K562 (cell line): ENCODE measurements at regions not wholly inside any gene's neighbourhood (a gene's known extent, or its start where the extent isn't known, plus 50 kb on each side); places are given as distances from the start of the nearest gene placed in this dataset.

ENCODE experiments used
- ATAC-seq: fragments of 200-7000 bp; cut with Tn5 transposase; 3 replicates; pipeline ENCODE4 v1.9.1; 2020; ENCODE audit warnings: moderate library complexity
- BruUV-seq: library from RNA; stranded (reverse); fragments of 400-500 nt; replicated peaks from 2 replicates; lab custom pipeline; 2021; lab: Mats Ljungman, UMichigan
- CTCF ChIA-PET: fragments of 300-600 bp; formaldehyde crosslinking; extraction: SDS; loops from one replicate; lab custom pipeline; 2021; ENCODE audit warnings: low intra/inter-chr PET ratio; lab: Yijun Ruan, JAX
- POLR2A ChIA-PET: fragments of 300-600, 350-650 bp; sonication (Branson Sonifier 250); formaldehyde crosslinking; extraction: SDS; loops from one replicate; lab custom pipeline; 2021; ENCODE audit warnings: antibody characterized with exemption, inconsistent platforms; lab: Yijun Ruan, JAX
- DNase-seq, 4 experiments: peaks; one replicate each; pipeline versions ENCODE4 v3.0.0 to v3.0.0-alpha.2; 2011 to 2018; ENCODE audit warnings: low spot score in 3 of 4, mixed read lengths in 3 of 4; ENCODE audit errors: extremely low read depth in 1 of 4
- FAIRE-seq: peaks from 2 replicates; lab custom pipeline; 2011; peaks lifted over from hg19 to GRCh38; lab: Jason Lieb, UNC
- H2AFZ ChIP-seq: 2 replicates; pipeline ENCODE4 v1.6.0; 2011; ENCODE audit warnings: low read depth, low read length, control low read depth, inconsistent platforms
- H3K27ac ChIP-seq: fragments of 200-600 bp; 3 replicates; pipeline ENCODE4 v1.8.0; 2011; ENCODE audit warnings: low read depth, mild to moderate bottlenecking, control low read depth, inconsistent platforms, low read length, moderate library complexity, mixed read lengths; ENCODE audit errors: extremely low read depth
- H3K27me3 ChIP-seq, 2 experiments: fragments of 300-600 bp in 1 of 2; 2 replicates in 1 of 2; 3 replicates in 1 of 2; pipeline versions ENCODE4 v1.6.0 to v1.8.0; 2011; ENCODE audit warnings: inconsistent platforms in 2 of 2, low read length in 2 of 2, mild to moderate bottlenecking in 1 of 2, mixed read lengths in 1 of 2, moderate library complexity in 1 of 2; ENCODE audit not compliant: control insufficient read depth in 2 of 2, insufficient read depth in 2 of 2
- H3K36me3 ChIP-seq: fragments of 300-600 bp; 3 replicates; pipeline ENCODE4 v1.8.0; 2011; ENCODE audit warnings: mild to moderate bottlenecking, low read length, inconsistent platforms; ENCODE audit not compliant: control insufficient read depth, insufficient read depth
- H3K4me1 ChIP-seq, 2 experiments: fragments of 200-600 bp in 1 of 2; replicated peaks in 1 of 2; 2 replicates in 1 of 2; 3 replicates in 1 of 2; pipeline versions ENCODE4 v1.5.1 to v1.8.0; 2011; ENCODE audit warnings: inconsistent platforms in 2 of 2, low read length in 2 of 2, mild to moderate bottlenecking in 1 of 2, mixed read lengths in 1 of 2, moderate library complexity in 1 of 2; ENCODE audit not compliant: control insufficient read depth in 2 of 2, insufficient read depth in 2 of 2
- H3K4me2 ChIP-seq: 2 replicates; pipeline ENCODE4 v1.6.1; 2011; ENCODE audit warnings: low read length, control low read depth, inconsistent platforms, mixed read lengths; ENCODE audit not compliant: insufficient read depth
- H3K4me3 ChIP-seq: fragments of 200-600 bp; sonication (generic), shearing (Covaris generic); 2 replicates; pipeline ENCODE4 v1.5.1; 2016; ENCODE audit warnings: control low read depth, inconsistent platforms
- H3K79me2 ChIP-seq: fragments of 200-600 bp; 3 replicates; pipeline ENCODE4 v1.8.0; 2011; ENCODE audit warnings: low read length, inconsistent platforms; ENCODE audit not compliant: control insufficient read depth, insufficient read depth
- H3K9ac ChIP-seq, 2 experiments: 2 replicates each; pipeline versions ENCODE4 v1.6.0 to v1.6.1; 2011; ENCODE audit warnings: low read depth in 2 of 2, low read length in 2 of 2, control low read depth in 1 of 2, inconsistent platforms in 1 of 2, mild to moderate bottlenecking in 1 of 2, mixed read lengths in 1 of 2; ENCODE audit not compliant: insufficient read depth in 1 of 2
- H3K9me1 ChIP-seq: one replicate; pipeline ENCODE4 v1.6.0; 2011; ENCODE audit warnings: inconsistent platforms, mild to moderate bottlenecking, low read length, moderate library complexity; ENCODE audit not compliant: control insufficient read depth, insufficient read depth
- H3K9me3 ChIP-seq: replicated peaks from 2 replicates; pipeline ENCODE4 v1.5.1; 2011; ENCODE audit warnings: low read depth, low read length, inconsistent platforms; ENCODE audit not compliant: control insufficient read depth, insufficient read depth
- H4K20me1 ChIP-seq: replicated peaks from 2 replicates; pipeline ENCODE4 v1.6.1; 2011; ENCODE audit warnings: low read length, inconsistent platforms, mixed read lengths; ENCODE audit not compliant: control insufficient read depth, insufficient read depth
- FOXJ3 ChIP-seq: sonication (generic); formaldehyde crosslinking; IDR thresholded peaks from 2 replicates; pipeline ENCODE4 v1.4.0; 2020; ENCODE audit warnings: mild to moderate bottlenecking, missing genetic modification reagents
- KHSRP ChIP-seq: fragments of 450-650 bp; IDR thresholded peaks from 2 replicates; pipeline ENCODE4 v1.6.1; 2017
- NCOR1 ChIP-seq: fragments of 450-650 bp; IDR thresholded peaks from 2 replicates; pipeline ENCODE4 v1.6.1; 2016; ENCODE audit warnings: mild to moderate bottlenecking, moderate library complexity
- NR4A1 ChIP-seq, 2 experiments: fragments of 250-450 bp in 1 of 2; fragments of 450-650 bp in 1 of 2; sonication (Bioruptor Pico) in 1 of 2; IDR thresholded peaks; 2 replicates each; pipeline versions ENCODE4 v1.4.0 to v1.6.1; 2016 to 2020; ENCODE audit warnings: mild to moderate bottlenecking in 2 of 2, missing compliant biosample characterization in 1 of 2, missing genetic modification characterization in 1 of 2, moderate library complexity in 1 of 2
- U2AF1 ChIP-seq: fragments of 200-400 bp; formaldehyde crosslinking; optimal IDR thresholded peaks from 2 replicates; pipeline ENCODE3; 2017; ENCODE audit warnings: mild to moderate bottlenecking, low read depth, low read length, moderate library complexity
- ZBTB34 ChIP-seq: fragments of 250-450 bp; sonication (Bioruptor Pico); IDR thresholded peaks from 2 replicates; pipeline ENCODE4 v1.8.0; 2021; ENCODE audit warnings: mild to moderate bottlenecking, moderate library complexity
- ZNF707 ChIP-seq: fragments of 250-450 bp; sonication (Bioruptor Pico); conservative IDR thresholded peaks from 2 replicates; pipeline ENCODE4 v1.8.0; 2022; ENCODE audit warnings: inconsistent platforms, mild to moderate bottlenecking, moderate library complexity
- ZNF717 ChIP-seq: fragments of 250-450 bp; sonication (Bioruptor Pico); IDR thresholded peaks from 2 replicates; pipeline ENCODE4 v1.5.0; 2021
- WGBS: fragments of 100-300 bp; shearing (Covaris generic); methylation state at CpG from one replicate; pipeline ENCODE4 v1.1.6; 2016; ENCODE audit warnings: low coverage, mixed read lengths; ENCODE audit not compliant: insufficient coverage; ENCODE audit errors: missing lambda C conversion rate; 5-methylcytosine and 5-hydroxymethylcytosine counted together
- in situ Hi-C: fragments of 300-500 bp; cut with MboI; formaldehyde crosslinking; loops from 4 replicates; pipeline ENCODE4 v1.15.0; 2018; ENCODE audit warnings: inconsistent platforms, mixed read lengths
- intact Hi-C: fragments of 100-400 bp; cut with micrococcal nuclease; formaldehyde crosslinking; loops from 2 replicates; pipeline ENCODE4 v1.14.2; 2022

DNA sequence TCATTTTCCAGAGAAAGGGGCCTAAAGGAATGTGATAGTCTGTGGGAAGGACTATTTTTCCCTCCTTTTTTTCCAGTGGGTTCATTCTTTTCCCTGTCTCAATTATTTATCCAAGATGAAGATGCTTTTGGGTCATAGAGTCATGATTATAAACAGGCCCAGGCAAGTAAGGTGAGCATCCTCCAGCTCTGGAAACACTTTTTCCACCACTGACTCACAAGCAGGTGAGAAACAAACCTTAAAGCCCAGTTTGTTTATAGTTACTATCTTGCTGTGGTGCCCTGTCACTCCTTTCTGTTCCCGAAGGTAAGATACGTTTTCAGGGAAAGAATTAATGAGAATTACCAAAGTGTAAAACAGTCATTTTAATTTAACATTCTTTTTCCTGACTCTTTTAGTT is 107.7 kb upstream of the IFNG-AS1 start:
- Histone ChIP-seq H3K9me3 (no peaks in the 10 kb centered on the region), H3K4me1 (no peaks in the 10 kb centered on the region), H3K4me2 (no peak overlapping the region), H3K79me2 (no peaks in the 10 kb centered on the region), H2AFZ (no peak overlapping the region), H3K9ac (no peak overlapping the region), H3K9me1 (no peaks in the 10 kb centered on the region), H4K20me1 (no peaks in the 10 kb centered on the region), H3K27me3 (no peaks in the 10 kb centered on the region), H3K4me3 (no peak overlapping the region), H3K27ac (no peak overlapping the region), H3K36me3 (no peaks in the 10 kb centered on the region)
- TF ChIP-seq ZNF717 (CRISPR knock-in tag): no peak
- no peak for TF ChIP-seq NR4A1 (CRISPR knock-in tag; IDR thresholded peaks at IDR 0.05)
- no peak for TF ChIP-seq NR4A1 (tag; IDR thresholded peaks at IDR 0.05)
- TF ChIP-seq KHSRP: no peak
- no peak for TF ChIP-seq ZNF707
- no peak for TF ChIP-seq U2AF1
- TF ChIP-seq NCOR1: no peak
- TF ChIP-seq FOXJ3 (CRISPR knock-in tag): no peak
- no peak for TF ChIP-seq ZBTB34 (CRISPR knock-in tag)
- POLR2A ChIA-PET: no interaction called here
- no peak for ATAC-seq
- intact Hi-C loops (no loop called here), in situ Hi-C loops (no loop called here)
- BruUV-seq: no TSS peak
- FAIRE-seq: no peak
- 0% methylated on average over 2 of the region's 2 CpGs for WGBS
- CTCF ChIA-PET: no interaction called here
- no peak for DNase-seq
